PC-3 (cell line): ENCODE measurements at regions not wholly inside any gene's neighbourhood (a gene's known extent, or its start where the extent isn't known, plus 50 kb on each side); places are given as distances from the start of the nearest gene placed in this dataset.
A peak's percentile ranks its signal among the peaks of the same experiment; 100 is the strongest.

Experiments
- ATAC-seq: fragments of 200-7000 bp; cut with Tn5 transposase; 2 replicates; pipeline ENCODE4 v1.9.1; 2020; ENCODE audit warnings: mild to moderate bottlenecking, moderate library complexity
- BruUV-seq: library from RNA; stranded (reverse); fragments of 400-500 nt; replicated peaks from 2 replicates; lab custom pipeline; 2021; lab: Mats Ljungman, UMichigan
- CTCF ChIA-PET: fragments of 300-600 bp; sonication (Branson Sonifier 250); formaldehyde crosslinking; loops from one replicate; lab custom pipeline; 2022; ENCODE audit warnings: antibody characterized with exemption; lab: Charles Lee
- POLR2A ChIA-PET: fragments of 300-600 bp; sonication (Branson Sonifier 250); formaldehyde crosslinking; loops from one replicate; lab custom pipeline; 2022; ENCODE audit warnings: antibody characterized with exemption; ENCODE audit not compliant: unreplicated experiment; lab: Charles Lee
- DNase-seq: peaks from one replicate; pipeline ENCODE4 v3.0.0-alpha.2; 2015
- H2AFZ ChIP-seq: fragments of 300-600 bp; sonication (generic); 2 replicates; pipeline ENCODE4 v1.6.0; 2016; ENCODE audit warnings: antibody characterized with exemption, low read length
- H3F3A ChIP-seq: fragments of 300-600 bp; sonication (generic); one replicate; pipeline ENCODE4 v1.6.0; 2017; ENCODE audit warnings: antibody characterized with exemption, low read length, control low read depth, mild to moderate bottlenecking; ENCODE audit not compliant: unreplicated experiment
- H3K27ac ChIP-seq: fragments of 300-600 bp; sonication (generic); 2 replicates; pipeline ENCODE4 v1.5.1; 2016; ENCODE audit warnings: mild to moderate bottlenecking, low read length
- H3K27me3 ChIP-seq: fragments of 300-600 bp; sonication (generic); 2 replicates; pipeline ENCODE4 v1.6.1; 2016; ENCODE audit warnings: low read length, mixed read lengths
- H3K36me3 ChIP-seq: fragments of 300-600 bp; sonication (generic); 2 replicates; pipeline ENCODE4 v1.6.1; 2016; ENCODE audit warnings: low read depth, mixed run types, low read length, mixed read lengths
- H3K4me1 ChIP-seq: fragments of 300-600 bp; sonication (generic); 2 replicates; pipeline ENCODE4 v1.5.1; 2016; ENCODE audit warnings: low read length; ENCODE audit not compliant: insufficient read depth
- H3K4me2 ChIP-seq: fragments of 300-600 bp; sonication (generic); 2 replicates; pipeline ENCODE4 v1.6.0; 2016; ENCODE audit warnings: low read length
- H3K4me3 ChIP-seq: fragments of 300-600 bp; sonication (generic); 2 replicates; pipeline ENCODE4 v1.5.1; 2016; ENCODE audit warnings: mild to moderate bottlenecking, low read length, mixed read lengths
- H3K79me2 ChIP-seq: fragments of 300-600 bp; sonication (generic); 2 replicates; pipeline ENCODE4 v1.6.1; 2017; ENCODE audit warnings: low read length, mixed read lengths
- H3K9ac ChIP-seq: fragments of 300-600 bp; sonication (generic); 2 replicates; pipeline ENCODE4 v1.6.0; 2016; ENCODE audit warnings: mild to moderate bottlenecking, low read length
- H3K9me2 ChIP-seq: fragments of 300-600 bp; sonication (generic); replicated peaks from 2 replicates; pipeline ENCODE4 v1.6.1; 2016; ENCODE audit warnings: mixed run types, low read length, mixed read lengths
- H3K9me3 ChIP-seq: fragments of 300-600 bp; sonication (generic); 2 replicates; pipeline ENCODE4 v1.6.1; 2016; ENCODE audit warnings: low read length, mixed read lengths
- H4K20me1 ChIP-seq: fragments of 300-600 bp; sonication (generic); 2 replicates; pipeline ENCODE4 v1.6.1; 2016; ENCODE audit warnings: low read length, mixed read lengths
- EZH2 ChIP-seq: fragments of 300-600 bp; sonication (generic); IDR thresholded peaks from one replicate; pipeline ENCODE4 v1.6.1; 2017; ENCODE audit warnings: antibody characterized with exemption, mild to moderate bottlenecking, low read length; ENCODE audit not compliant: unreplicated experiment
- EZH2phosphoT487 ChIP-seq: fragments of 300-600 bp; sonication (generic); IDR thresholded peaks from 2 replicates; pipeline ENCODE4 v1.6.1; 2018; ENCODE audit warnings: mild to moderate bottlenecking, antibody characterized with exemption, low read length, borderline replicate concordance
- intact Hi-C: fragments of 100-400 bp; cut with micrococcal nuclease; formaldehyde crosslinking; loops from 2 replicates; pipeline ENCODE4 v1.9.0; 2023
- TF ChIP-seq, protein P1 (sequence below): fragments of 300-600 bp; sonication (generic); conservative IDR thresholded peaks from 2 replicates; pipeline ENCODE4 v1.5.1; 2017; ENCODE audit warnings: antibody characterized with exemption, low read depth, mild to moderate bottlenecking, low read length

DNA sequence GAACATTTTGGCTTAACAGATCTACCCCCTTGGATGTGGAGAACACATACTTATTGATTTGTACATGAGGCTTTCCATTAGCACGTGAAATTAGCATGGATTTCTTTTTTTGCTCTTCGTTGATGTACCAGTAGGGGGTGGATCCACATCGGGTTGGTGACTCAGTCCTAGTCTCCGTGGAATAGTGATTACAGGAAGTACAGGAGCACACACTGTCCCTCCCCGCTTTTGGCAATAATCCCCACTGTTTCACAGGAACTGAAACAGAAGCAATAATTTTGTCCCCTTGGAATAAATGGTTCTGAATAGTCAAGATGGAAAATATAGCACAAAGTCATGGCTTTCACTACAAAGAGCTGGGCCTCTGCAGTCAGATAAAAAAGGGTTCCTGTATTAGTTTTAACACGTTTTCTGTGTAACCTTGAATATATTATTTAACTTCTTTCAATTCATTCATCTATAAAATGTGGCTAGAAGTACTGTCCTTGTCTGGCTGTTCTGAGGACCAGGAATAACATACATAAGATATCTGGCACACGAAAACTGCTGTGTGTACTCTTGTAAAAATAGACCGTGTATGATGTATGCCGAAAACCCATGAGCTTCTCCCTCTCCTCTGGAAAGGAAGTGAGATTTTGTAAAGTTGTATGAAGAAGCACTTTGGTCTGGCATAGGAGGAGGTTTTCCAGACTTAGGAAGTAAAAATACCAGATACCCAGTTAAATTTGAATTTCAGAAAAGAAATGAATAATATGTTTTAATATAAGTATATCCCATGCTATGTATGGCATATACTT lies 229.2 kb downstream of the GALR1 start:
- no peaks in the 10 kb centered on the region for H3K4me1 ChIP-seq
- intact Hi-C loops: no loop called here
- no peaks in the 10 kb centered on the region for H3F3A ChIP-seq
- no peaks in the 10 kb centered on the region for H4K20me1 ChIP-seq
- H3K9me3 ChIP-seq: no peaks in the 10 kb centered on the region
- H3K27ac ChIP-seq: no peak overlapping the region
- H3K9me2 ChIP-seq: no peaks in the 10 kb centered on the region
- no TSS peak for BruUV-seq
- CTCF ChIA-PET: interaction anchor here (0.6 kb wide), 1 partner anchor 172 kb away, joined by 3 read pairs; no protein-coding TSS in a partner anchor
- no peak overlapping the region for H2AFZ ChIP-seq
- no peaks in the 10 kb centered on the region for H3K36me3 ChIP-seq
- ATAC-seq (no peak), DNase-seq (peak; percentile 26)
- peaks cover 24% of the 10 kb centered on the region; the same call in 1 of the 2 replicates for H3K27me3 ChIP-seq
- H3K4me3 ChIP-seq: no peak overlapping the region
- no peak overlapping the region for H3K9ac ChIP-seq
- POLR2A ChIA-PET: no interaction called here
- H3K79me2 ChIP-seq: no peaks in the 10 kb centered on the region
- H3K4me2 ChIP-seq: no peak overlapping the region
- TF ChIP-seq, protein P1, sequence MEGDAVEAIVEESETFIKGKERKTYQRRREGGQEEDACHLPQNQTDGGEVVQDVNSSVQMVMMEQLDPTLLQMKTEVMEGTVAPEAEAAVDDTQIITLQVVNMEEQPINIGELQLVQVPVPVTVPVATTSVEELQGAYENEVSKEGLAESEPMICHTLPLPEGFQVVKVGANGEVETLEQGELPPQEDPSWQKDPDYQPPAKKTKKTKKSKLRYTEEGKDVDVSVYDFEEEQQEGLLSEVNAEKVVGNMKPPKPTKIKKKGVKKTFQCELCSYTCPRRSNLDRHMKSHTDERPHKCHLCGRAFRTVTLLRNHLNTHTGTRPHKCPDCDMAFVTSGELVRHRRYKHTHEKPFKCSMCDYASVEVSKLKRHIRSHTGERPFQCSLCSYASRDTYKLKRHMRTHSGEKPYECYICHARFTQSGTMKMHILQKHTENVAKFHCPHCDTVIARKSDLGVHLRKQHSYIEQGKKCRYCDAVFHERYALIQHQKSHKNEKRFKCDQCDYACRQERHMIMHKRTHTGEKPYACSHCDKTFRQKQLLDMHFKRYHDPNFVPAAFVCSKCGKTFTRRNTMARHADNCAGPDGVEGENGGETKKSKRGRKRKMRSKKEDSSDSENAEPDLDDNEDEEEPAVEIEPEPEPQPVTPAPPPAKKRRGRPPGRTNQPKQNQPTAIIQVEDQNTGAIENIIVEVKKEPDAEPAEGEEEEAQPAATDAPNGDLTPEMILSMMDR: 0 out of 2 replicates have a peak, but pooled peaks have one; percentile 22
- TF ChIP-seq EZH2 (no peak), EZH2phosphoT487 (no peak)

DNA sequence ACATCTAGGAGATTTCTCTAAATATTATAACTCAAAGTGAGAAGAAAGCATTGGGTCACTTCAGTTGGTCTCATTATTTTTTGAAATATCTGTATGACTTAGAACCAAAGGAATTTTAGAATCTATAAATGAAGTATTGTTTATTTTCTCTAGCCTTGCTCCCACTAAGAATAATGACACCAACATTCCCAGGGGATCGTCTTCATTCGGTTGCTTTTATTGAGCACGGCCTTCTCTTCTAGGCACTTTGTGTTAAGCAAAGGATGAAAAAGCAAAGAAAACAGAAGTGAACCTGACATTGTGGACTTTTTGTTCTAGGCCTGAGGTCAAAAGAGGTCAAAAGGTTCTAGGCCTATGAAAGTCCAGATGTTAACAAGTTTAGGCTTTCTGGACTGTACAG lies 231.9 kb downstream of the GALR1 start:
- Histone ChIP-seq H3K79me2 (no peaks in the 10 kb centered on the region), H3K27me3 (peaks cover 24% of the 10 kb centered on the region; the same call in 1 of the 2 replicates), H3F3A (no peaks in the 10 kb centered on the region), H3K9me3 (no peaks in the 10 kb centered on the region), H3K9me2 (no peaks in the 10 kb centered on the region), H3K4me1 (no peaks in the 10 kb centered on the region), H3K36me3 (no peaks in the 10 kb centered on the region), H2AFZ (no peak overlapping the region), H3K9ac (no peak overlapping the region), H4K20me1 (no peaks in the 10 kb centered on the region), H3K4me3 (no peak overlapping the region), H3K27ac (no peak overlapping the region), H3K4me2 (no peak overlapping the region)
- ChIA-PET POLR2A (no interaction called here), CTCF (no interaction called here)
- BruUV-seq: no TSS peak
- intact Hi-C loops: no loop called here
- no peak for ATAC-seq
- TF ChIP-seq EZH2 (no peak), EZH2phosphoT487 (no peak)
- TF ChIP-seq, protein P1: no peak
- no peak for DNase-seq
